GM12864 (cell line): ENCODE measurements at regions not wholly inside any gene's neighbourhood (a gene's known extent, or its start where the extent isn't known, plus 50 kb on each side); places are given as distances from the start of the nearest gene placed in this dataset.
A peak's percentile ranks its signal among the peaks of the same experiment; 100 is the strongest.

Source experiments
- DNase-seq: peaks from one replicate; pipeline ENCODE4 v3.0.0-alpha.2; 2011; ENCODE audit warnings: low read depth
- H3K4me3 ChIP-seq: 2 replicates; pipeline ENCODE4 v1.5.1; 2011; ENCODE audit warnings: mild to moderate bottlenecking, low read depth, low read length, control low read depth
- TF ChIP-seq, protein P1 (sequence below): IDR thresholded peaks from 2 replicates; pipeline ENCODE4 v1.5.1; 2011; ENCODE audit warnings: low read depth, mild to moderate bottlenecking, moderate library complexity, low read length, control low read depth, inconsistent platforms; ENCODE audit errors: missing control alignments

DNA sequence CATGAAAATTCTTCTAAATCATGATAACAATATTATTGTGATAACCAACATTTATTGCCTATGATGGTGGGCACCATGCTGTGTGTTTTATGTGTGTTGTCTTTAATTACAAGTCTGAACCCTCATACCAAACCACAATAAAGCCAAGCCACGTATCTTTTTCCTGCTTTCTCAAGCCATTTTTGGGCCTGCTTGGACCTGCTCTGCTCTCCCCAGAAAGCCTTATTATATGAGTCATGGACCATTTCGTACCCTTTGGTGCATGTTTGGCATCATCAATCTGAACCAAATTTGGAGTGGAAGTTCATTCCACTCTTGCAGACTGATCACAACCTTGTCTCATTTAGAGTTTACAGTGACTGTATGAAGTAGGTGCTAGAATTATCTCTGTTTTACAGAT, 87.3 kb upstream of the CD53 start:
- no peak for DNase-seq
- TF ChIP-seq, protein P1, sequence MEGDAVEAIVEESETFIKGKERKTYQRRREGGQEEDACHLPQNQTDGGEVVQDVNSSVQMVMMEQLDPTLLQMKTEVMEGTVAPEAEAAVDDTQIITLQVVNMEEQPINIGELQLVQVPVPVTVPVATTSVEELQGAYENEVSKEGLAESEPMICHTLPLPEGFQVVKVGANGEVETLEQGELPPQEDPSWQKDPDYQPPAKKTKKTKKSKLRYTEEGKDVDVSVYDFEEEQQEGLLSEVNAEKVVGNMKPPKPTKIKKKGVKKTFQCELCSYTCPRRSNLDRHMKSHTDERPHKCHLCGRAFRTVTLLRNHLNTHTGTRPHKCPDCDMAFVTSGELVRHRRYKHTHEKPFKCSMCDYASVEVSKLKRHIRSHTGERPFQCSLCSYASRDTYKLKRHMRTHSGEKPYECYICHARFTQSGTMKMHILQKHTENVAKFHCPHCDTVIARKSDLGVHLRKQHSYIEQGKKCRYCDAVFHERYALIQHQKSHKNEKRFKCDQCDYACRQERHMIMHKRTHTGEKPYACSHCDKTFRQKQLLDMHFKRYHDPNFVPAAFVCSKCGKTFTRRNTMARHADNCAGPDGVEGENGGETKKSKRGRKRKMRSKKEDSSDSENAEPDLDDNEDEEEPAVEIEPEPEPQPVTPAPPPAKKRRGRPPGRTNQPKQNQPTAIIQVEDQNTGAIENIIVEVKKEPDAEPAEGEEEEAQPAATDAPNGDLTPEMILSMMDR, result no peak
- no peak overlapping the region for H3K4me3 ChIP-seq

GRCh38 chr1:110785055-110785454, 87.9 kb upstream of the CD53 start:
- DNase-seq, result no peak
- TF ChIP-seq, protein P1, result no peak
- H3K4me3 ChIP-seq, result no peak overlapping the region

DNA sequence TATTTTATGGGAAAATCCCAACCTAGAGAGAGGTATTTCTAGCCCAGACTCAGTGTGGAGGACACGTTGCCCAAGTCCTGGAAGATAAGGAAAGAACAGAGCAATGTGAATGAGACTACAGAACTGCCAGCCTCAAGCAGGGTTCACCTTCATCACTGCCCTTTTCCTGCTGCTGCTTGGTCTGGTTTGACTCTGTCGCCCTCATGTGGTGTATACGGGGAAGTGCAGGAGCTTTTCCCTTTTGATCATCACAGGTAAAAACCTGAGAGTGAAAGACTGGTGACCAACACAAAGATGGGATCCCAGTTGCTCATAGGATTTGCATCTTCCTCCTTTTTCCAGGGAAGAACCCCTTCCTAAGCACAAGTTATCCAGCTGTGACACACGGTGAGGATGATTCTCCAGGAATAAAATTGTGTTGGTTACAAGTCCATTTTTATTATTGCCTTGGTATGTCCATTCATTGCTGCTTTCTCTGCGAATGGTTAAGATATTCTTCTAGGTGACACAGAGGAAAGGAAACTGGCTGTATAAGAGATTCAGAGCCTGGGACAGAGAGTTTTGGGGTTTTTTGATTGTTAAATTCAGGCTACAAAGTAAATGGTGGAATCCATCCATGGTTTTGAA, 89.5 kb upstream of the CD53 start:
- TF ChIP-seq, protein P1, result peak; percentile 99
- peak; percentile 57 for DNase-seq
- no peak overlapping the region for H3K4me3 ChIP-seq

GRCh38 chr1:110781525-110781924, 91.4 kb upstream of the CD53 start:
- H3K4me3 ChIP-seq, result no peak overlapping the region
- TF ChIP-seq, protein P1, result no peak
- no peak for DNase-seq

DNA sequence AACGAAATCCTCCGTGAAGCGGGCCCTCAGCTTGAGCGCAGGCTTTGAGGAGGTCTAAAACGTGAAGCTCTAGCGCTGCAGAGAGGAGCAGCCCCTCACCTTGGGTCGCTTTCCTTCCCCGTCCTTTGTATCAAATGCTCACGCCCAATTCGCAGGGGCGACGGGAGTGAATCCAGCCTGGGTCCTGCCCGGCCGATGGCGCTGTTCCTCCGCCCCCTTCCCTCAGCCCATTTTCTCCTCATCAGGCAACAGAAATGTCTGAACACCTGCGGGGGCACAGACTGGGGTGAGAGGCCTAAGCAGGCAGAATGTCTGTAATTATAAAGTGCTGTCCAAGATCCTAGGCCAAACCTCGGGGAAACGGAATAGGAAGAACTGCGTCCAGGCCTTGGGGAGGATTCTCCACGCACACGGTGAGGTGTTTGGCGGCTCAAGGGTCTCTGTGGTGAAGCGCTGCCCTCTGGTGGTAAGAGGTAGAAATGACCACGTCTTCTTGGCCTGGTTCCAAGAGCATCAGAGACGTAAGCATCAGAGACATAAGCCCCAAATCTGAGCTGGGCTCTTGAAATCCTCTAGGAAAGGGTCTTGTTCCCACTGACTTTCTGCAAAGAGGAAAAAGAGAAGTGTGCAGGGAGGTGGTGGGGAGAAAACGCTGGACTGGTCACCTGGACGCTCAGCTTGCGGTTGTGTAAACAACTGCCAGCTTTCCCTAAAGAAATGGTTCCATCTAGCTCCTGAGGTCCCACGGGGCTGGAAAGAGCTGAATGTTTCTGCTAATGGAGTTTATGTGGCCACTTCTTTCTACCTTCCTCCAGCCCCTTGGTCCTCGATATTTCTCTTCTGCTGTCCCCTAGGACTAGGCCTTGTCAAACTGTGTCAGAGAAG, 92.1 kb upstream of the CD53 start:
- DNase-seq, result peak; percentile 67
- TF ChIP-seq, protein P1, result peak; percentile 94
- no peak overlapping the region for H3K4me3 ChIP-seq

- H3K4me3 ChIP-seq, result no peak overlapping the region
- TF ChIP-seq, protein P1, result no peak
- no peak for DNase-seq
These were observed 93.3 kb upstream of the CD53 start for GRCh38 chr1:110779636-110780035.
